A549 (cell line): ENCODE measurements at regions not wholly inside any gene's neighbourhood (a gene's known extent, or its start where the extent isn't known, plus 50 kb on each side); places are given as distances from the start of the nearest gene placed in this dataset.

Experiments
- ATAC-seq, 2 experiments: fragments of 200-7000 bp in 1 of 2; fragments of >200 bp in 1 of 2; cut with Nextera tagmentation in 1 of 2; cut with Tn5 transposase in 1 of 2; 3 replicates each; pipeline versions ENCODE4 v1.8.0 to v1.9.1; 2018 to 2020; ENCODE audit warnings: mild to moderate bottlenecking in 1 of 2, moderate library complexity in 1 of 2
- CTCF ChIA-PET: fragments of 300-600 bp; sonication (Branson Sonifier 250); formaldehyde crosslinking; extraction: SDS; loops from one replicate; lab custom pipeline; 2021; ENCODE audit warnings: antibody characterized with exemption, inconsistent platforms; lab: Yijun Ruan, JAX
- POLR2A ChIA-PET: fragments of 350-600 bp; formaldehyde crosslinking; extraction: SDS; loops from one replicate; lab custom pipeline; 2021; ENCODE audit warnings: antibody characterized with exemption, inconsistent platforms; lab: Yijun Ruan, JAX
- DNase-seq, 2 experiments: peaks; one replicate each; pipeline versions ENCODE4 v3.0.0 to v3.0.0-alpha.2; 2011 to 2016; ENCODE audit warnings: low read depth in 1 of 2, low spot score in 1 of 2
- FAIRE-seq: peaks from 2 replicates; lab custom pipeline; 2011; peaks lifted over from hg19 to GRCh38; lab: Jason Lieb, UNC
- H3K27ac ChIP-seq, 2 experiments: fragments of >200 bp; sonication (Bioruptor Twin); formaldehyde crosslinking; 3 replicates each; pipeline ENCODE4 v1.5.1; 2016 to 2017
- H3K4me1 ChIP-seq: fragments of >200 bp; sonication (Bioruptor Twin); formaldehyde crosslinking; 3 replicates; pipeline ENCODE4 v1.6.1; 2016
- H3K4me2 ChIP-seq: fragments of >200 bp; sonication (Bioruptor Twin); formaldehyde crosslinking; 3 replicates; pipeline ENCODE4 v1.6.1; 2016
- H3K4me3 ChIP-seq: fragments of >200 bp; sonication (Bioruptor Twin); formaldehyde crosslinking; 3 replicates; pipeline ENCODE4 v1.5.1; 2016
- H3K9me3 ChIP-seq: fragments of >200 bp; sonication (Bioruptor Twin); formaldehyde crosslinking; 3 replicates; pipeline ENCODE4 v1.6.1; 2016
- CBX2 ChIP-seq: fragments of 200-600 bp; sonication (generic); IDR thresholded peaks from 2 replicates; pipeline ENCODE4 v1.6.1; 2016; ENCODE audit warnings: low read depth, mild to moderate bottlenecking, borderline replicate concordance
- CTCF ChIP-seq: fragments of >200 bp; sonication (Bioruptor Twin); formaldehyde crosslinking; IDR thresholded peaks from 3 replicates; pipeline ENCODE4 v1.5.1; 2016
- ELK1 ChIP-seq: fragments of 150-350 bp; IDR thresholded peaks from 2 replicates; pipeline ENCODE4 v1.6.1; 2014; ENCODE audit warnings: low read depth, mild to moderate bottlenecking, low read length
- EP300 ChIP-seq, 2 experiments: fragments of >200 bp; sonication (Bioruptor Twin); formaldehyde crosslinking; IDR thresholded peaks; 2 replicates in 1 of 2; 3 replicates in 1 of 2; pipeline ENCODE4 v1.6.1; 2016 to 2017
- ESRRA ChIP-seq: fragments of 150-350 bp; IDR thresholded peaks from 2 replicates; pipeline ENCODE4 v1.6.1; 2014; ENCODE audit warnings: mild to moderate bottlenecking, low read length, borderline replicate concordance
- GATA3 ChIP-seq: IDR thresholded peaks from 2 replicates; pipeline ENCODE4 v1.6.1; 2012; ENCODE audit warnings: borderline replicate concordance
- HDAC2 ChIP-seq: fragments of 200-600 bp; sonication (generic); IDR thresholded peaks from 2 replicates; pipeline ENCODE4 v1.6.1; 2016
- HES2 ChIP-seq: fragments of >200 bp; sonication (Bioruptor Twin); formaldehyde crosslinking; IDR thresholded peaks from 2 replicates; pipeline ENCODE4 v1.6.1; 2016
- HMGXB4 ChIP-seq: fragments of 250-450 bp; sonication (Bioruptor Pico); IDR thresholded peaks from 2 replicates; pipeline ENCODE4 v1.5.0; 2021; ENCODE audit warnings: mild to moderate bottlenecking, moderate library complexity, borderline replicate concordance
- HOXB5 ChIP-seq: fragments of 250-450 bp; sonication (Bioruptor Pico); IDR thresholded peaks from 2 replicates; pipeline ENCODE4 v1.5.0; 2020; ENCODE audit warnings: mild to moderate bottlenecking, moderate library complexity
- KDM1A ChIP-seq: fragments of 200-600 bp; sonication (generic); IDR thresholded peaks from 2 replicates; pipeline ENCODE4 v1.6.1; 2016; ENCODE audit warnings: low read depth, mild to moderate bottlenecking
- KDM5A ChIP-seq: fragments of 200-600 bp; sonication (generic); IDR thresholded peaks from 2 replicates; pipeline ENCODE4 v1.6.1; 2016; ENCODE audit warnings: antibody characterized with exemption, mild to moderate bottlenecking
- NPAS2 ChIP-seq: fragments of 250-450 bp; sonication (Bioruptor Pico); IDR thresholded peaks from 2 replicates; pipeline ENCODE4 v1.8.0; 2022; ENCODE audit warnings: mild to moderate bottlenecking, moderate library complexity, borderline replicate concordance
- PHF8 ChIP-seq: fragments of 200-600 bp; sonication (generic); IDR thresholded peaks from 2 replicates; pipeline ENCODE4 v1.6.1; 2016; ENCODE audit warnings: low read depth, mild to moderate bottlenecking, antibody characterized with exemption, moderate library complexity, borderline replicate concordance
- POLR2A ChIP-seq: IDR thresholded peaks from 2 replicates; pipeline ENCODE4 v1.6.1; 2012; ENCODE audit warnings: mild to moderate bottlenecking, low read length
- RAD21 ChIP-seq, 2 experiments: fragments of >200 bp in 1 of 2; sonication (Bioruptor Twin) in 1 of 2; formaldehyde crosslinking in 1 of 2; IDR thresholded peaks in 1 of 2; conservative IDR thresholded peaks in 1 of 2; 2 replicates in 1 of 2; 3 replicates in 1 of 2; pipeline ENCODE4 v1.6.1; 2012 to 2018; ENCODE audit warnings: inconsistent platforms in 1 of 2
- RARB ChIP-seq: fragments of 250-450 bp; sonication (Bioruptor Pico); IDR thresholded peaks from 2 replicates; pipeline ENCODE4 v1.8.0; 2021; ENCODE audit warnings: mild to moderate bottlenecking, moderate library complexity
- RFX5 ChIP-seq: fragments of 450-650 bp; IDR thresholded peaks from 2 replicates; pipeline ENCODE4 v1.7.1; 2014; ENCODE audit warnings: antibody characterized with exemption, mild to moderate bottlenecking, moderate library complexity
- TP53 ChIP-seq: fragments of 250-450 bp; sonication (Bioruptor Pico); IDR thresholded peaks from 2 replicates; pipeline ENCODE4 v1.5.0; 2021; ENCODE audit warnings: mild to moderate bottlenecking, moderate library complexity
- ZNF302 ChIP-seq: fragments of 250-450 bp; sonication (Bioruptor Pico); IDR thresholded peaks from 2 replicates; pipeline ENCODE4 v1.9.0; 2021; ENCODE audit warnings: inconsistent platforms, mild to moderate bottlenecking, moderate library complexity
- WGBS: methylation state at CpG from one replicate; pipeline ENCODE4 v1.1.6; 2017; ENCODE audit errors: missing lambda C conversion rate; 5-methylcytosine and 5-hydroxymethylcytosine counted together

GRCh38 chr1:83086346-83086745 is 912.6 kb downstream of the TTLL7 start (continued):
- TF ChIP-seq NPAS2 (CRISPR knock-in tag): no peak
- no peak for TF ChIP-seq RARB

GRCh38 chr1:83083589-83084224 is 915.2 kb downstream of the TTLL7 start:
- FAIRE-seq (no peak), ATAC-seq (no peak), DNase-seq (no peak)
- no peak overlapping the region for H3K4me2 ChIP-seq
- no peak overlapping the region for H3K4me3 ChIP-seq
- 4% methylated on average over 2 of the region's 2 CpGs for WGBS
- TF ChIP-seq ZNF302 (CRISPR knock-in tag): no peak
- TF ChIP-seq GATA3: no peak
- TF ChIP-seq ELK1: no peak
- TF ChIP-seq HOXB5 (CRISPR knock-in tag): no peak
- no peak for TF ChIP-seq TP53 (CRISPR knock-in tag)
- no peaks in the 10 kb centered on the region for H3K9me3 ChIP-seq
- ChIA-PET POLR2A (no interaction called here), CTCF (no interaction called here)
- no peak overlapping the region for H3K27ac ChIP-seq
- no peaks in the 10 kb centered on the region for H3K4me1 ChIP-seq

- no peak overlapping the region for H3K4me3 ChIP-seq
- DNase-seq (no peak), ATAC-seq (no peak), FAIRE-seq (no peak)
- no peak for TF ChIP-seq RFX5
- no peak for TF ChIP-seq CBX2
- no peak for TF ChIP-seq PHF8
- no peak for TF ChIP-seq GATA3
- no peak for TF ChIP-seq ESRRA
- no peak for TF ChIP-seq HOXB5 (CRISPR knock-in tag)
- TF ChIP-seq RAD21 (conservative IDR thresholded peaks at IDR 0.05 in 1 of 2, IDR thresholded peaks at IDR 0.05 in 1 of 2): no peak
- TF ChIP-seq ELK1: no peak
- TF ChIP-seq HDAC2: no peak
- no peak for TF ChIP-seq HES2
- no peak for TF ChIP-seq EP300 (IDR thresholded peaks at IDR 0.05)
- TF ChIP-seq KDM5A: no peak
- TF ChIP-seq POLR2A: no peak
- no peak for TF ChIP-seq KDM1A
- no peak for TF ChIP-seq HMGXB4
- TF ChIP-seq CTCF: no peak
- ChIA-PET POLR2A (no interaction called here), CTCF (no interaction called here)
- no peaks in the 10 kb centered on the region for H3K4me1 ChIP-seq
- 12% methylated on average over 2 of the region's 2 CpGs for WGBS
- H3K9me3 ChIP-seq: no peaks in the 10 kb centered on the region
- H3K4me2 ChIP-seq: no peak overlapping the region
- H3K27ac ChIP-seq: no peak overlapping the region
Observed at GRCh38 chr1:83077411-83077810, 921.5 kb downstream of the TTLL7 start.
